HG03565 (cell line): ENCODE measurements at regions not wholly inside any gene's neighbourhood (a gene's known extent, or its start where the extent isn't known, plus 50 kb on each side); places are given as distances from the start of the nearest gene placed in this dataset.

ENCODE experiments used
- ATAC-seq: cut with Tn5 transposase; IDR thresholded peaks from one replicate; pipeline ENCODE4 v1.9.1; 2021; ENCODE audit warnings: mild to moderate bottlenecking, moderate library complexity; ENCODE audit not compliant: unreplicated experiment

- no peak for ATAC-seq
Observed at GRCh38 chr10:29012926-29013554, 275.8 kb upstream of the LYZL1 start.

GRCh38 chr10:29021591-29021990, 267.3 kb upstream of the LYZL1 start:
- no peak for ATAC-seq

GRCh38 chr10:29022513-29022912, 266.4 kb upstream of the LYZL1 start:
- ATAC-seq: no peak

GRCh38 chr10:29023678-29024077, 265.2 kb upstream of the LYZL1 start:
- ATAC-seq: no peak

GRCh38 chr10:29026065-29026797, 262.6 kb upstream of the LYZL1 start:
- ATAC-seq: no peak

- no peak for ATAC-seq
Observed at GRCh38 chr10:29026802-29027580, 261.9 kb upstream of the LYZL1 start.

- no peak for ATAC-seq
Observed at GRCh38 chr10:29028486-29028885, 260.4 kb upstream of the LYZL1 start.

- no peak for ATAC-seq
Observed at GRCh38 chr10:29030900-29031299, 258.0 kb upstream of the LYZL1 start.

GRCh38 chr10:29032169-29032568, 256.7 kb upstream of the LYZL1 start:
- no peak for ATAC-seq

- peak; percentile 56 for ATAC-seq
Observed at GRCh38 chr10:29033311-29033940, 255.4 kb upstream of the LYZL1 start.

- ATAC-seq: no peak
Observed at GRCh38 chr10:29034592-29034991, 254.3 kb upstream of the LYZL1 start.

- no peak for ATAC-seq
Observed at GRCh38 chr10:29035721-29036120, 253.1 kb upstream of the LYZL1 start.

- no peak for ATAC-seq
Observed at GRCh38 chr10:29037348-29038113, 251.3 kb upstream of the LYZL1 start.

- ATAC-seq: no peak
Observed at GRCh38 chr10:29039091-29039490, 249.8 kb upstream of the LYZL1 start.

- no peak for ATAC-seq
Observed at GRCh38 chr10:29039677-29040189, 249.1 kb upstream of the LYZL1 start.

GRCh38 chr10:29041616-29042015, 247.3 kb upstream of the LYZL1 start:
- ATAC-seq: no peak

- ATAC-seq: no peak
Observed at GRCh38 chr10:29048506-29048905, 240.4 kb upstream of the LYZL1 start.

GRCh38 chr10:29050081-29050480, 238.8 kb upstream of the LYZL1 start:
- no peak for ATAC-seq

- no peak for ATAC-seq
Observed at GRCh38 chr10:29055101-29055500, 233.8 kb upstream of the LYZL1 start.

GRCh38 chr10:29056729-29057128, 232.1 kb upstream of the LYZL1 start:
- ATAC-seq: no peak
